ENCODE measurements at regions not wholly inside any gene's neighbourhood (a gene's known extent, or its start where the extent isn't known, plus 50 kb on each side); places are given as distances from the start of the nearest gene placed in this dataset.
A peak's percentile ranks its signal among the peaks of the same experiment; 100 is the strongest.

DNA sequence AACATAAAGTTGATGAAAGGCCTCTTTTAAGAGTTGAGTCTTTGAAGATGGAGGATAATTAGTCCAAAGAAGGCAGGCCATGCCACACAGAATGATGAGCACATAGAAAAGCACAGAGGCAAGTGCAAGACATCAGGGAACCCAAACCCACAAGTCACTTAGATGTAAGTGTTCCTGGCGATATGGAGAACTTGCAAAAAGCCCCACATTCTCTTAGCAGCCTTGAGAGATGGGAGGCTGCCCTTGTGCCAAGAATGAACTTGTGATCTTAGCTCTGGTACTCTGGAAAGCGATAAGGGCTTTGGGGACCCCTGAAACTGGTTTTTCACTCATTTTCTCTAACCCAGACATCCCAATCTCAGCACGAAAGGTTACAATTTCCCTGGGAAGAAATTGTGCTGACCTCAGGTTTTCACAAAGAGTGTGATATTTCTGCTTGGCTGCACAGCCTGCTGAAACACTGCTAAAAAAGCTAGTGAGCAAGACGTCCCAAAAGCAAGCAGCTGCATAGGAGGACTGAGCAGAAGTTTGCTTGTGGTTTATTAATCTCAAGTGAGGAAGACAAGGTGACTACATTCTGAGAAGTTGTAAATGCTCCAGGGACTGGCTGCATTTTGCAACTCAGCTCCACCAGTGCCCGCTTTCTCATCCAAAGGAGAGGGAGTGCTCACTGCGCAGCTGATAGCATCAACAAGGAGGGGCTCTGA lies 496.9 kb upstream of the CAMK1G start:
- intact Hi-C loops (cut with DNase I) = no loop called here
- Histone ChIP-seq H3K27me3 (ENCODE audit: low read depth) (no peaks in the 10 kb centered on the region), H3K36me3 (no peaks in the 10 kb centered on the region), H3K4me3 (no peak overlapping the region), H3K27ac (no peak overlapping the region), H3K4me1 (no peaks in the 10 kb centered on the region), H3K9me3 (no peaks in the 10 kb centered on the region)
- no peak for DNase-seq
- TF ChIP-seq, protein P1, sequence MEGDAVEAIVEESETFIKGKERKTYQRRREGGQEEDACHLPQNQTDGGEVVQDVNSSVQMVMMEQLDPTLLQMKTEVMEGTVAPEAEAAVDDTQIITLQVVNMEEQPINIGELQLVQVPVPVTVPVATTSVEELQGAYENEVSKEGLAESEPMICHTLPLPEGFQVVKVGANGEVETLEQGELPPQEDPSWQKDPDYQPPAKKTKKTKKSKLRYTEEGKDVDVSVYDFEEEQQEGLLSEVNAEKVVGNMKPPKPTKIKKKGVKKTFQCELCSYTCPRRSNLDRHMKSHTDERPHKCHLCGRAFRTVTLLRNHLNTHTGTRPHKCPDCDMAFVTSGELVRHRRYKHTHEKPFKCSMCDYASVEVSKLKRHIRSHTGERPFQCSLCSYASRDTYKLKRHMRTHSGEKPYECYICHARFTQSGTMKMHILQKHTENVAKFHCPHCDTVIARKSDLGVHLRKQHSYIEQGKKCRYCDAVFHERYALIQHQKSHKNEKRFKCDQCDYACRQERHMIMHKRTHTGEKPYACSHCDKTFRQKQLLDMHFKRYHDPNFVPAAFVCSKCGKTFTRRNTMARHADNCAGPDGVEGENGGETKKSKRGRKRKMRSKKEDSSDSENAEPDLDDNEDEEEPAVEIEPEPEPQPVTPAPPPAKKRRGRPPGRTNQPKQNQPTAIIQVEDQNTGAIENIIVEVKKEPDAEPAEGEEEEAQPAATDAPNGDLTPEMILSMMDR (IDR thresholded peaks at IDR 0.05) = no peak
- no peak for ATAC-seq

DNA sequence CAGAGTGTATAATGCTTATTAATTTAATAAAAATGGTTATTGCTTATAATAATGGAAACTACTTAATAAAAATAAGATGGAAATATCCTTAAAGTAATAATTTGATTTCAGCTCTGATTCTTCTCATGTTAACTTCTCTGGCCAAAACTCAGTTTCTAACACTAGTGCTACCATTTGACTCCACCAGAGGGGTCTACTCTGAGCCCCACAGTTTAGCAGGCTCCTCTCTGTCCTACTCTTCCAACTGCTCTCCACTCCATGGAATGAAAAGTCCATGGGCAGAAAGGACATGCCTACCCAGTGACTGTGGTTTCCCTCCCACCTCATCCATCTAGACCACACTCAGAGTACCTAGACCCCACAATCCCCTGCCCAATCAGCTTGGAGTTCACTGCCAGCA lies 489.1 kb upstream of the CAMK1G start:
- H3K27ac ChIP-seq = no peak overlapping the region
- H3K4me3 ChIP-seq = no peak overlapping the region
- no peaks in the 10 kb centered on the region for H3K36me3 ChIP-seq
- TF ChIP-seq, protein P1 (IDR thresholded peaks at IDR 0.05) = no peak
- no peaks in the 10 kb centered on the region for H3K9me3 ChIP-seq
- ATAC-seq (no peak), DNase-seq (no peak)
- H3K27me3 ChIP-seq (ENCODE audit: low read depth) = no peaks in the 10 kb centered on the region
- no peaks in the 10 kb centered on the region for H3K4me1 ChIP-seq
- intact Hi-C loops (cut with DNase I) = no loop called here

DNA sequence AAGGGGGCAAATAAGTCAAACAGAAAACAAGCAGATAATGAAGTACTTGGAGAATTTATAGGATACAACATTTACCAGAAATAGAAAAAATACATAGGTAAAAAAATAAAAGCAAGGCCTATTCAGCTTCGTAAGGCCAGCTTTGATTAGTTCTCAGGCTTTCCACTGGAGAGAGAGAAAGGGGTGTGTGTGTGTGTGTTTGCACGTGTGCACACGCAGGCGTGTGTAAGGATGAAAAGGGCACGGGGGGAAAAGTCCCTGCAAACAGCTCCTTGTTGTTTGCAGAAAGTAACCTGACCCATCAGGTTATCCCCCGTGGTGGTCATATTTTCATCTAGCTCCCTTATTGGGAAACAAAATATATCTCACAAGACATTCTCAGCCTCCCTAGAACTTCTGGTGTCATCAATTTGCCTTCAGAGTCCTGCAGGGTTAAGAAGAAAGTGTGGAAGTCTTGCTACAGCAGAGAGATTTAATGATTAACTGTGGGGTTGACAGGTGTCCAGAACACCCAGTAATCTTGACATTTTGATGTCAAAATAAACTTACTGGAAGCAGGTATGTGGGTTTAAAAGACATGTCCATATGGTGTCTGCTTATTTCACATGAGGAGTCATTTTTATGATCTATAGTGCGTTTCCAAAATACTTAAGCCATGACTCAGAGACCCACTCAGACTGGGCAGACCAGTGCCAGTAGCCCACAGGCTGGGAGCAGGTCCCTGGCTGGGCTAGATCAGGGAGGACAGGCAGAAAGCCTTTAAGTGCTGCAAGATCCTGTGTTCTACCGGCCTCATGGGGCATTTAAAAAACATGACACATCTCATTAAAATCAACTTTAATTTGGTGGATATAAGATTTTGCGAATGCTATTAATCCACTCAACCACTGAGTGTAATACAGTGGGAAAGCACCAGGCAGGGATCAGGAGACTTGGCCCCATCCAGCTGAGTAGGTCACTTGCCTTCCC lies 487.6 kb upstream of the CAMK1G start:
- Histone ChIP-seq H3K4me3 (no peak overlapping the region), H3K27me3 (ENCODE audit: low read depth) (no peaks in the 10 kb centered on the region), H3K27ac (no peak overlapping the region), H3K4me1 (no peaks in the 10 kb centered on the region), H3K36me3 (no peaks in the 10 kb centered on the region), H3K9me3 (no peaks in the 10 kb centered on the region)
- ATAC-seq (peak in 1 of 2 donors; percentile 65), DNase-seq (no peak)
- intact Hi-C loops (cut with DNase I) = no loop called here
- TF ChIP-seq, protein P1 (IDR thresholded peaks at IDR 0.05) = no peak

DNA sequence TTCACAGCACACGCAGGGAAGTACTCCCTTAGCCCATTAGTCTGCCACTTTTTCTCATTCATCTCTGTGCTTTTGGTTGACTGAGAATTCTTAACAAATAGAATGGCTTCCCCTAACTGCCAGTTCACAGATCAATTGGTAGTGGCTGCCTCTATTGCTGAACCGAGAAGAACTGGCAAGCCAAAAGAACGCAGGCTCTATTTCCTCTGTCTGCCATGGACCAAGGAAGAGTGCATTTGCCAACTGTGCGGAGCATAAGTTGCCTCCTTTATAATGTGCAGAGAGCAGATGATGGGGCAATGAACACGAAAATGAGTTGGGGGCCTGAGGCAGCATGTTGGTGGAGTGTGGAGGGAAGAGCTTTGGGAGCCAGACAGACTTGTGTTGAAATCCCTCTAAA lies 483.1 kb upstream of the CAMK1G start:
- ATAC-seq = no peak

DNA sequence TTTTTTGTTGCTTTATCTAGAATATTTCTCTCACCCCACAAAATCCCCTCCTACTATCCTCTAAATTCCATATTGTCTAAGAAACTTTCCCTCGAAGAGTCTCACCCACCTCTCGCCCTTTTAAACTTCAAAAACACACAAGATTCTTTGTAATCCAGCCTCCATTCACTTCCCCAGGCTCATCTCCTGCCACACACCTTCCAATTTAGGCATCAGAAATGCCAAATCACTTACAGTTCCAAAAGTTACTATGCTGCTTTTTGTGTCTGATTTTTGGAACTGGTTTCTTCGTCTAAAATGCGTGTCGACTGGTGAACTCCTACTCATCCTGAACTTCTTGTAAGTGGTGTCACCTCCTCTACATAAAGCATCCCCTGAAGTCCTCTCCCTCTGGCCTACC lies 482.4 kb upstream of the CAMK1G start:
- no peaks in the 10 kb centered on the region for H3K4me1 ChIP-seq
- no peaks in the 10 kb centered on the region for H3K36me3 ChIP-seq
- DNase-seq (no peak), ATAC-seq (no peak)
- no peak overlapping the region for H3K27ac ChIP-seq
- H3K4me3 ChIP-seq = no peak overlapping the region
- H3K27me3 ChIP-seq (ENCODE audit: low read depth) = no peaks in the 10 kb centered on the region
- TF ChIP-seq, protein P1 (IDR thresholded peaks at IDR 0.05) = no peak
- no peaks in the 10 kb centered on the region for H3K9me3 ChIP-seq
- intact Hi-C loops (cut with DNase I) = no loop called here

More for the DNA sequence above, 483.1 kb upstream of the CAMK1G start:
- Histone ChIP-seq H3K27ac (no peak overlapping the region), H3K4me1 (no peaks in the 10 kb centered on the region), H3K9me3 (no peaks in the 10 kb centered on the region), H3K27me3 (ENCODE audit: low read depth) (no peaks in the 10 kb centered on the region), H3K4me3 (no peak overlapping the region), H3K36me3 (no peaks in the 10 kb centered on the region)
- no peak for DNase-seq
- TF ChIP-seq, protein P1 (IDR thresholded peaks at IDR 0.05) = no peak
- intact Hi-C loops (cut with DNase I) = no loop called here

Measured in lower lobe of right lung (tissue), 2 donors.